Tongue (tissue), 1 donor: ENCODE measurements at regions not wholly inside any gene's neighbourhood (a gene's known extent, or its start where the extent isn't known, plus 50 kb on each side); places are given as distances from the start of the nearest gene placed in this dataset.
A peak's percentile ranks its signal among the peaks of the same experiment; 100 is the strongest.
"Not testable (repeated sequence)": the region's sequence is repeated elsewhere in the genome, so short reads cannot be mapped to it uniquely, and the experiment has no call there.

Source experiments
- DNase-seq: peaks from one replicate; pipeline ENCODE4 v3.0.0-alpha.2; 2015

DNA sequence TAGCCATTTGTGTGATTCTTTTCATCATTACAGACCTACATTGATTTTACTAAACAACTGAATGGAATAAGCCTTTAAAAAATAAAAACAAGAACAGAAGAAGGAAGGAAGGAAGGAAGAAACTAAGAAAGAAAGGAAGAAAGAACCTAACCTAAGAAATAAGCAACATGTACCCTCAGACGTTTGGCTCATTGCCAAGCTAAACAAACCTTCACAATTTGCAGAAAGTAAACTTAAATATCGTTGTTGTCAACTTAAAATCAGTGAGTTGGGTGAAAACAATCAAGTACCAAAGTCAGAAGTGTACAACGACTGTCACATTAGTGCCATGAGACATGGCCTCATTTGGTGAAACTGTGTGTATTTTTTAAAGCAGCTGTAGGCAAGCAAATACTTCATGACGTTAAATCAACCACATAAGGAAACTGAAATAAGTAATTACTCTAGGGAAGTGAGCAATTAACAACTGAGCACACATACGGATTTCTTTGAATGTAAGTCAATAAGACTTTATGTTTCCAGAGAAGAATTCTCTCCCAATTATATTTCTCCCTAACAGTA lies 313.1 kb upstream of the TMPRSS15 start:
- peak; percentile 5 for DNase-seq

GRCh38 chr21:18722193-18722592 lies 318.6 kb upstream of the TMPRSS15 start:
- DNase-seq, result no peak

- DNase-seq, result no peak
Observed at GRCh38 chr21:18723171-18723570, 319.6 kb upstream of the TMPRSS15 start.

GRCh38 chr21:18725653-18726052 lies 322.1 kb upstream of the TMPRSS15 start:
- DNase-seq, result no peak

- DNase-seq, result no peak
Observed at GRCh38 chr21:18741954-18742353, 338.4 kb upstream of the TMPRSS15 start.

DNA sequence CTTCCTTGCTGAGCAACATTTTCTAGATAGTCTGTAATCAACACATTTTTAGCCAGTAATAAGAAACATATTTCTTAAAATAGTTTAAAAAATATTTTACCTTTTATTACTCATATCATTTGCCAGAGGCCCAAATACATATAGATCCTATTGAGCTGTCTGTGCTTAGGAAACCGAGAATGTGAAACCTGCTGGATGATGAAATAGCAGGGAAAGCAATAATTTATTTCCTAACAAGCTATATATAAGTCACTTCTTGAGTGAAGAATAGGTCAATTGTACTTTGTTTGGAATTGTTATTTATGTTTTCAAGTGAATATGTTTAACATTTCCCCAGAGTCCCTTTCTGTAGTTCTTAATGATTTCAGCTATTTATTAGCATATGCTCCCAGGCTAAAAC lies 339.9 kb upstream of the TMPRSS15 start:
- DNase-seq, result no peak

- DNase-seq, result no peak
Observed at GRCh38 chr21:18744840-18745239, 341.3 kb upstream of the TMPRSS15 start.

- DNase-seq, result not testable (repeated sequence)
Observed at GRCh38 chr21:18752894-18753293, 349.3 kb upstream of the TMPRSS15 start.

- not testable (repeated sequence) for DNase-seq
Observed at GRCh38 chr21:18756272-18756671, 352.7 kb upstream of the TMPRSS15 start.

DNA sequence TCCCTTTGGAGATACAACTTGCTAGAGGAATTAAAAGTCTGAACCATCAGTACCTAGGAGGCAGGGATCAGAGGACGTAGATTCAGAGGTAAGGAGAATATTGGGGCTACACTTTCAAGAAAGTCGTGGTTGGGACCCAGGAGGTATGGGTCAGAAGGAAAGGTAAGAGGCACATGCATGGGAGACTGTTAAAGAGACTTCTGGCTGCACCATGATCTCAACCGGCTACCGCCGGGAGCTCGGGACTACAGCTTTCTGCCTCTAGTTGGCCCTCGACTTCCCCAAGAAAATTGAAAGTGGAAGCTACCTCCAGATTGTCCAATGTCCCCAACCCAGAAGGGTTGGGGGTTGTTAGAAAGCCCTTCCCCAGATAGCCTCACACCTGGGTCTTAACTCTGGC lies 355.7 kb upstream of the TMPRSS15 start:
- DNase-seq, result no peak

DNA sequence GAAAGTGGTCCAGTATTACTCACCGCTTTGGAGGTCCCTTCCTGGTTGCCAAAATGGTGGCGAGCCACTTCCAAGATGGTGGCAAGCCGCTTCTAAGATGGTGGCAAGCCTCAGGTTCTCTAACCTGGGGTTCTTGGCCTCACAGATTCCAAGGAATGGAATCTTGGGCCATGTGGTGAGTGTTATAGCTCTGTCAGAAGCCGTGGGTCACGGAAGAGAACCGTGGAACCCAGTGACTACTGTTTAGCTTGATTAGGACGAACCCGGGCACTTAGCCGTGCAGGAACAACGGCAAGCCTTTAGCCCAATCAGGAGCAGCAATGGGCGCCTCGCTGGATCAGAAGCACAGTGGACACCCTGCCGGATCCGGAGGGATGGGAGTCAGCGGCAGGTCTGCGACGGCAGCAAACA lies 356.2 kb upstream of the TMPRSS15 start:
- DNase-seq, result no peak

DNA sequence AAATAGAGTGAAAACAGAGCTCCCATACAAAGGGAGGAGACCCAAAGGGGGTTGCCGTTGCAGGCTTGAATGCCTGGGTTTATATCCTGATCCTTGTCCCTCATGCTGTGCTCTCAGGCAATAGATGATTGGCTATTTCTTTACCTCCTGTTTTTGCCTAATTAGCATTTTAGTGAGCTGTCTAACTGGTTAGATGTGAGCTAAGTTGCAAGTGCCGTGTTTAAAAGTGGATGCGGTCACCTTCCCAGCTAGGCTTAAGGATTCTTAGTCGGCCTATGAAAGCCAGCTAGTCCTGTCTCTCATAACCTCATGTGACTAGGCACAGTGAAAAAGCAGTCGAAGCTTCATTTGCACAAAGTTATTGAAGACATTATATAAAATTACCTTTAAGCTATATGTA lies 356.7 kb upstream of the TMPRSS15 start:
- no peak for DNase-seq

- no peak for DNase-seq
Observed at GRCh38 chr21:18764720-18765119, 361.1 kb upstream of the TMPRSS15 start.

GRCh38 chr21:18769599-18769998 lies 366.0 kb upstream of the TMPRSS15 start:
- no peak for DNase-seq

GRCh38 chr21:18771845-18772380 lies 368.3 kb upstream of the TMPRSS15 start:
- DNase-seq, result no peak

GRCh38 chr21:18772404-18772803 lies 368.8 kb upstream of the TMPRSS15 start:
- DNase-seq, result no peak

DNA sequence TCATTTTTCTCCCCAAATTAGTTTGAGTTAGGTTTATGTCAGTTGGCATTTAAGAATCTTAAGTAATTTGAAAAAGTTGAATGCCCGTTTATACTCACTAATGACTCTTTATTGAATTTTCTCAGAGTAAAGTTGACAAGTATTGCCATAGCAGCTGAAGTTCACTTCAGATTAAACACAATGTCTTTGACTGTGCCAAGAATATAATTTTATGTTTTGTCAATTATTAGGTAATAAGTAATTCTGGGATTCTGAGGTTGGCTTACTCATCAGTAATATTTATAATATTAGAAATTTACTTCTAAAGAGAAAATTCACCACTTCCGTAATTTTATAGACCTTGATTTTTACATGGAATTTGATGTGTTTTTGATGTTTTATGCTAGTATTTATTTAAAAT lies 369.3 kb upstream of the TMPRSS15 start:
- DNase-seq, result no peak

DNA sequence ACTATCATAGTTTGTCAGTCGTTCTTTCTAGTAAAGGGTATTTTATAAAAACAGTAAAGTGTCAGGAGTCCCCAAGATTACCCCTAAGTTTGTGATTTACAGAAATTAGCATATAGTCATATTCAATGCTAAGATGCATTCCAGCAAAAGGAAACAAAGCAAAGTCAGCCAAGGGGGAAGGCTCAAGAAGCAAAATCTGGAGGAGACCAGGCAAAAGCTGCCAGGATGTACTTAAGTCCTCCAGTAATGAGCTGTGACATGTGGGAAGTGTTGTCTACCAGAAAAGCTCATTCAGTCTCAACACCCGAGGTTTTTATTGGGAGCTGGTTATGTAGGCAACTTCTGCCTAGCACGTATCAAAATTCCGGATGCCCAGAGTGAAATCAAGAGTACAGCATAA lies 373.4 kb upstream of the TMPRSS15 start:
- no peak for DNase-seq

DNA sequence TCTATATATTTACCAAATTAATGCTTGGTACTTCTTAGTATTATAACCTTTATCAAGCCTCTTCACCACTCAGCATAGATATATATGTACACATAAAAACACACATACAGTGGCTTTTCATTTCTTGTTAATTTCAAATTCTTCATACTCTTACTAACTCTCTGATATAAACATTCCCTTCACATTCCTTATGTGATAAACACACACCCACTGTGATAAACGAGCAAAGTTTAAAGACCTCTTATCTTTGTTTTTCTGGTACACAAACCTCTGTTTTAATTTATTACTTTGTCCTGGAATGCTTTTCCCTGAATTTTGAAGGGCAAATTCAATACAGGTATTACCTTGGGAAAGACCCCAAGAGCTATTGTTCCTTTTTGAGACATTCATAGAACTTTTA lies 379.1 kb upstream of the TMPRSS15 start:
- no peak for DNase-seq

DNA sequence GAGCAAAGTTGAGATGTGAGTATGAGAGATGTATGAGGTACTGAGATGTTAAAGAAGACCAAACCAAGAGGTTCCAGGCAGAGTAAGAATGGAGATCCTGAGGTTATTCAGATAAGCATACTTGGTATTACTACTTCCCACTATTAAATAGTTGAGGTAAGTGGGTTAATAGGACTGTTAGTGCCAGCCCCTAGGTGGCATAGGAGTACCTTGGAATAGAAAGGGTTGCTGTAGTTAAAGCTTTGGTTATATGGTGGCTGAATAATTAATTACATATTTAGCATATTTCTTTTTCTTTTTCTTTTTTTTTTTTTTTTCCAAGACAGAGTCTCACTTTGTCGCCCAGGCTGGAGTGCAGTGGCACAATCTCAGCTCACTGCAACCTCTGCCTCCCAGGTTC lies 397.9 kb upstream of the TMPRSS15 start:
- no peak for DNase-seq

DNA sequence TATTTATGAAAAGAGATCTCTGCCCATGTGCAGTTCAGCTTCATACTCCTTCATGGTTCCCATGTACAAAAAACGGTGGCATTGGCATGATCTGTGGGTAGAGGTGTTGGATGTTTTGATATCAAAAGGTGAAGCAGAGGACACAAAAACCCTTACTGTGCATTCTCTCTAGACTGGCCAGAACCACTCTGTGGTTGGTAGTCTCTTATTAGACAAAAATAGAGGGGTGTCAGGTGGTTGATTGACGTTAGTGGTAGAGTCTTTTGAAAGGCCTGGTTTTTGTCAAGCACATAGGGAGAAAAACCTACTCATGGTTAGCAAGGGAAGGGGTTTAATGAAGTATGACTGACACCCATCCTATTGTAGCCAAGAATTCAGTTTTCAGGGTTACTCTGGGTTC lies 400.0 kb upstream of the TMPRSS15 start:
- no peak for DNase-seq

GRCh38 chr21:18810136-18810535 lies 406.6 kb upstream of the TMPRSS15 start:
- DNase-seq, result no peak

DNA sequence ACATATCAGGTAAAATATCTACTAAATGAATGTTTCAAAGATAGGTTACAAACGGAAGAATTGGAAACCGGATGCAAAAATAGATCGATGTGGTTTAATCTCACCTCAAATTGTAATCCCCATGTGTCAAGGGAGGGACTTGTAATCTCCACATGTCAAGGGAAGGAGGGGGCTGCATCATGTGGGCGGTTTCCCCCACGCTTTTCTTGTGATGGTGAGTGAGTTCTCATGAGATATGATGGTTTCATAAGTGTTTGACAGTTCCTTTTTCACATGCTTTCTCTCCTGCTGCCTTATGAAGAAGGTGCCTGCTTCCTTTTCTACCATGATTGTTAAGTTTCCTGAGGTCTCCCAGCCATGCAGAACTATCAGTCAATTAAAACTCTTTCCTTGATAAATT lies 408.7 kb upstream of the TMPRSS15 start:
- no peak for DNase-seq

DNA sequence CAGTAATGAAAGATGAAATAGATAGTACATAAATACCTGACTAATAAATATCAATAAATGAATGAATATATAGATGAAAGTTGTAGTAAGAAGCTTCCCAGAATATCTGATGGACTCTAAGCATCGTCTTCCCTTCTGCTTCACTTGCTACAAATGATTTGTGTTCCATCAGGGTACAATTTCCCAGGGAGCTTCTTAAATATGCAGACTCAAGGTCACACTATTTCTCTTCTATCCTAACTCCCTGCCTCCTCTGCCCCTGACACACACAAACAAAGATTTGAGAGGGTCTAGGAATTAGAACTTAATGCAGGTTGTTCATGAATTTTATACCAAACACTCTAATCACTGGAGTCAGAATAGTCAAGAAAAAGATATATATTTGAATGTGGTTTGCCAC lies 415.9 kb upstream of the TMPRSS15 start:
- no peak for DNase-seq

DNA sequence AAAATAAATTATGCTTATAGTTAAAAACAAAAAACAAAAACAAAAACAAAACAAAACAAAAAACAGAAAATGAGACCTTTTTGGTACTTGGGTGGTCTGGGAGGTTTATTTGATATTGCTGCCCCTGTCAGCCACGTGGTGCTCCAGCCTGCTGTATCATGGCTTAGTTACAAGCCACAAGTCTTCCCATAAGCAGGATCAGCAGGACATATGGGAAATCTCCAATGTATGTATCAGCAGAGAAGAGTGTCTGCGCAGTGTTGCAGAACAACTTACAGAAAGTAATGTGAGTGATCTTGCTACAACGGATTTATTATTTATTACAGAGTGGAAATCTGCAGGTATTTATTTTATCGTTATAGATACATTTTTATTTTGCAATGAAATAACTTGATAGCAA lies 423.0 kb upstream of the TMPRSS15 start:
- DNase-seq, result no peak
